ENCODE measurements at regions not wholly inside any gene's neighbourhood (a gene's known extent, or its start where the extent isn't known, plus 50 kb on each side); places are given as distances from the start of the nearest gene placed in this dataset.

- intact Hi-C loops (cut with micrococcal nuclease), result no loop called here
- no peak for DNase-seq (ENCODE audit: low spot score)
- Mint-ChIP-seq H3K4me1 (ENCODE audit: low read depth) (no peaks in the 10 kb centered on the region), H3K36me3 (ENCODE audit: low read depth) (no peaks in the 10 kb centered on the region), H3K4me3 (ENCODE audit: low read depth) (no peak overlapping the region), H3K27me3 (ENCODE audit: low read depth) (no peaks in the 10 kb centered on the region), H3K27ac (no peak overlapping the region), H3K9me3 (no peaks in the 10 kb centered on the region)
Measured at GRCh38 chr6:90997076-90997475, 410.2 kb upstream of the MAP3K7 start.

GRCh38 chr6:90993770-90994169 lies 406.9 kb upstream of the MAP3K7 start:
- no peak overlapping the region for H3K4me3 Mint-ChIP-seq (ENCODE audit: low read depth)
- H3K27ac Mint-ChIP-seq, result no peak overlapping the region
- no peaks in the 10 kb centered on the region for H3K36me3 Mint-ChIP-seq (ENCODE audit: low read depth)
- H3K4me1 Mint-ChIP-seq (ENCODE audit: low read depth), result no peaks in the 10 kb centered on the region
- intact Hi-C loops (cut with micrococcal nuclease), result no loop called here
- H3K27me3 Mint-ChIP-seq (ENCODE audit: low read depth), result no peaks in the 10 kb centered on the region
- H3K9me3 Mint-ChIP-seq, result no peaks in the 10 kb centered on the region
- DNase-seq (ENCODE audit: low spot score), result no peak

- Mint-ChIP-seq H3K4me3 (ENCODE audit: low read depth) (no peak overlapping the region), H3K4me1 (ENCODE audit: low read depth) (no peaks in the 10 kb centered on the region), H3K36me3 (ENCODE audit: low read depth) (no peaks in the 10 kb centered on the region), H3K27ac (no peak overlapping the region), H3K27me3 (ENCODE audit: low read depth) (no peaks in the 10 kb centered on the region), H3K9me3 (no peaks in the 10 kb centered on the region)
- DNase-seq (ENCODE audit: low spot score), result no peak
- intact Hi-C loops (cut with micrococcal nuclease), result no loop called here
Measured at GRCh38 chr6:90989763-90990162, 402.9 kb upstream of the MAP3K7 start.

GRCh38 chr6:90984066-90984465 lies 397.2 kb upstream of the MAP3K7 start:
- Mint-ChIP-seq H3K36me3 (ENCODE audit: low read depth) (no peaks in the 10 kb centered on the region), H3K4me1 (ENCODE audit: low read depth) (no peaks in the 10 kb centered on the region), H3K27ac (no peak overlapping the region), H3K9me3 (no peaks in the 10 kb centered on the region), H3K27me3 (ENCODE audit: low read depth) (no peaks in the 10 kb centered on the region), H3K4me3 (ENCODE audit: low read depth) (no peak overlapping the region)
- DNase-seq (ENCODE audit: low spot score), result no peak
- intact Hi-C loops (cut with micrococcal nuclease), result no loop called here

GRCh38 chr6:90983462-90983861 lies 396.6 kb upstream of the MAP3K7 start:
- DNase-seq (ENCODE audit: low spot score), result no peak
- Mint-ChIP-seq H3K9me3 (no peaks in the 10 kb centered on the region), H3K27ac (no peak overlapping the region), H3K4me3 (ENCODE audit: low read depth) (no peak overlapping the region), H3K4me1 (ENCODE audit: low read depth) (no peaks in the 10 kb centered on the region), H3K27me3 (ENCODE audit: low read depth) (no peaks in the 10 kb centered on the region), H3K36me3 (ENCODE audit: low read depth) (no peaks in the 10 kb centered on the region)
- intact Hi-C loops (cut with micrococcal nuclease), result no loop called here

- Mint-ChIP-seq H3K4me1 (ENCODE audit: low read depth) (no peaks in the 10 kb centered on the region), H3K27ac (no peak overlapping the region), H3K36me3 (ENCODE audit: low read depth) (no peaks in the 10 kb centered on the region), H3K9me3 (no peaks in the 10 kb centered on the region), H3K4me3 (ENCODE audit: low read depth) (no peak overlapping the region), H3K27me3 (ENCODE audit: low read depth) (no peaks in the 10 kb centered on the region)
- intact Hi-C loops (cut with micrococcal nuclease), result no loop called here
- DNase-seq (ENCODE audit: low spot score), result no peak
Measured at GRCh38 chr6:90982581-90982980, 395.7 kb upstream of the MAP3K7 start.

- H3K4me3 Mint-ChIP-seq (ENCODE audit: low read depth), result no peak overlapping the region
- no peak for DNase-seq (ENCODE audit: low spot score)
- H3K27ac Mint-ChIP-seq, result no peak overlapping the region
- no peaks in the 10 kb centered on the region for H3K4me1 Mint-ChIP-seq (ENCODE audit: low read depth)
- no peaks in the 10 kb centered on the region for H3K36me3 Mint-ChIP-seq (ENCODE audit: low read depth)
- no peaks in the 10 kb centered on the region for H3K27me3 Mint-ChIP-seq (ENCODE audit: low read depth)
- intact Hi-C loops (cut with micrococcal nuclease), result no loop called here
- no peaks in the 10 kb centered on the region for H3K9me3 Mint-ChIP-seq
Measured at GRCh38 chr6:90982051-90982450, 395.2 kb upstream of the MAP3K7 start.

GRCh38 chr6:90978046-90978445 lies 391.2 kb upstream of the MAP3K7 start:
- no peak overlapping the region for H3K4me3 Mint-ChIP-seq (ENCODE audit: low read depth)
- no peak overlapping the region for H3K27ac Mint-ChIP-seq
- no peaks in the 10 kb centered on the region for H3K36me3 Mint-ChIP-seq (ENCODE audit: low read depth)
- intact Hi-C loops (cut with micrococcal nuclease), result no loop called here
- no peaks in the 10 kb centered on the region for H3K27me3 Mint-ChIP-seq (ENCODE audit: low read depth)
- no peaks in the 10 kb centered on the region for H3K4me1 Mint-ChIP-seq (ENCODE audit: low read depth)
- DNase-seq (ENCODE audit: low spot score), result no peak
- H3K9me3 Mint-ChIP-seq, result no peaks in the 10 kb centered on the region

- Mint-ChIP-seq H3K36me3 (ENCODE audit: low read depth) (no peaks in the 10 kb centered on the region), H3K4me3 (ENCODE audit: low read depth) (no peak overlapping the region)
Measured at GRCh38 chr6:90977513-90977912, 390.6 kb upstream of the MAP3K7 start.

GRCh38 chr6:90976341-90976740 lies 389.5 kb upstream of the MAP3K7 start:
- intact Hi-C loops (cut with micrococcal nuclease), result no loop called here
- Mint-ChIP-seq H3K36me3 (ENCODE audit: low read depth) (no peaks in the 10 kb centered on the region), H3K9me3 (no peaks in the 10 kb centered on the region), H3K27ac (no peak overlapping the region), H3K4me1 (ENCODE audit: low read depth) (no peaks in the 10 kb centered on the region), H3K27me3 (ENCODE audit: low read depth) (no peaks in the 10 kb centered on the region), H3K4me3 (ENCODE audit: low read depth) (no peak overlapping the region)
- no peak for DNase-seq (ENCODE audit: low spot score)

More at GRCh38 chr6:90977513-90977912, 390.6 kb upstream of the MAP3K7 start:
- no peaks in the 10 kb centered on the region for H3K27me3 Mint-ChIP-seq (ENCODE audit: low read depth)
- intact Hi-C loops (cut with micrococcal nuclease), result no loop called here
- no peak for DNase-seq (ENCODE audit: low spot score)
- no peaks in the 10 kb centered on the region for H3K9me3 Mint-ChIP-seq
- no peak overlapping the region for H3K27ac Mint-ChIP-seq
- H3K4me1 Mint-ChIP-seq (ENCODE audit: low read depth), result no peaks in the 10 kb centered on the region

- H3K4me3 Mint-ChIP-seq (ENCODE audit: low read depth), result no peak overlapping the region
- no peaks in the 10 kb centered on the region for H3K36me3 Mint-ChIP-seq (ENCODE audit: low read depth)
- intact Hi-C loops (cut with micrococcal nuclease), result no loop called here
- DNase-seq (ENCODE audit: low spot score), result no peak
- no peaks in the 10 kb centered on the region for H3K9me3 Mint-ChIP-seq
- no peak overlapping the region for H3K27ac Mint-ChIP-seq
- no peaks in the 10 kb centered on the region for H3K4me1 Mint-ChIP-seq (ENCODE audit: low read depth)
- H3K27me3 Mint-ChIP-seq (ENCODE audit: low read depth), result no peaks in the 10 kb centered on the region
Measured at GRCh38 chr6:90975741-90976140, 388.9 kb upstream of the MAP3K7 start.

- no peak for DNase-seq (ENCODE audit: low spot score)
Measured at GRCh38 chr6:90973188-90973587, 386.3 kb upstream of the MAP3K7 start.

GRCh38 chr6:90970672-90971071 lies 383.8 kb upstream of the MAP3K7 start:
- no peak for DNase-seq (ENCODE audit: low spot score)
- Mint-ChIP-seq H3K27ac (no peak overlapping the region), H3K4me3 (ENCODE audit: low read depth) (no peak overlapping the region), H3K27me3 (ENCODE audit: low read depth) (no peaks in the 10 kb centered on the region), H3K36me3 (ENCODE audit: low read depth) (no peaks in the 10 kb centered on the region), H3K4me1 (ENCODE audit: low read depth) (no peaks in the 10 kb centered on the region), H3K9me3 (no peaks in the 10 kb centered on the region)
- intact Hi-C loops (cut with micrococcal nuclease), result no loop called here

More at GRCh38 chr6:90973188-90973587, 386.3 kb upstream of the MAP3K7 start:
- H3K27ac Mint-ChIP-seq, result no peak overlapping the region
- H3K4me3 Mint-ChIP-seq (ENCODE audit: low read depth), result no peak overlapping the region
- H3K27me3 Mint-ChIP-seq (ENCODE audit: low read depth), result no peaks in the 10 kb centered on the region
- H3K9me3 Mint-ChIP-seq, result no peaks in the 10 kb centered on the region
- intact Hi-C loops (cut with micrococcal nuclease), result no loop called here
- no peaks in the 10 kb centered on the region for H3K36me3 Mint-ChIP-seq (ENCODE audit: low read depth)
- H3K4me1 Mint-ChIP-seq (ENCODE audit: low read depth), result no peaks in the 10 kb centered on the region

- Mint-ChIP-seq H3K27me3 (ENCODE audit: low read depth) (no peaks in the 10 kb centered on the region), H3K9me3 (no peaks in the 10 kb centered on the region), H3K4me1 (ENCODE audit: low read depth) (no peaks in the 10 kb centered on the region), H3K27ac (no peak overlapping the region), H3K36me3 (ENCODE audit: low read depth) (no peaks in the 10 kb centered on the region), H3K4me3 (ENCODE audit: low read depth) (no peak overlapping the region)
- intact Hi-C loops (cut with micrococcal nuclease), result no loop called here
- no peak for DNase-seq (ENCODE audit: low spot score)
Measured at GRCh38 chr6:90967471-90967870, 380.6 kb upstream of the MAP3K7 start.

Measured in activated T-helper 2 cell treated with anti-CD3 and anti-CD28 coated beads, Interferon-gamma antibody, Interleukin-2, Interleukin-4, amounts not matched to agents 10 μg/mL and 5 μg/mL and 100 μg/mL, durations not matched to agents 14 hours and 24 hours and 36 hours (primary cell).